GM21515 (cell line): ENCODE measurements at regions not wholly inside any gene's neighbourhood (a gene's known extent, or its start where the extent isn't known, plus 50 kb on each side); places are given as distances from the start of the nearest gene placed in this dataset.

Experiments
- ATAC-seq: cut with Tn5 transposase; IDR thresholded peaks from one replicate; pipeline ENCODE4 v1.9.1; 2021; ENCODE audit not compliant: unreplicated experiment

- ATAC-seq: no peak
Observed at GRCh38 chr22:47280301-47280700, 517.9 kb downstream of the TBC1D22A start.

GRCh38 chr22:47279746-47280145 is 517.3 kb downstream of the TBC1D22A start:
- no peak for ATAC-seq

GRCh38 chr22:47279337-47279736 is 516.9 kb downstream of the TBC1D22A start:
- no peak for ATAC-seq

- ATAC-seq: no peak
Observed at GRCh38 chr22:47278655-47279054, 516.2 kb downstream of the TBC1D22A start.

- ATAC-seq: no peak
Observed at GRCh38 chr22:47277531-47277930, 515.1 kb downstream of the TBC1D22A start.

- ATAC-seq: no peak
Observed at GRCh38 chr22:47276991-47277390, 514.5 kb downstream of the TBC1D22A start.

GRCh38 chr22:47276450-47276820 is 514.0 kb downstream of the TBC1D22A start:
- ATAC-seq: no peak

- ATAC-seq: no peak
Observed at GRCh38 chr22:47275605-47276449, 513.4 kb downstream of the TBC1D22A start.

GRCh38 chr22:47274196-47274595 is 511.7 kb downstream of the TBC1D22A start:
- ATAC-seq: no peak

GRCh38 chr22:47270463-47271135 is 508.1 kb downstream of the TBC1D22A start:
- ATAC-seq: no peak

GRCh38 chr22:47269516-47270088 is 507.2 kb downstream of the TBC1D22A start:
- ATAC-seq: no peak

GRCh38 chr22:47267513-47268282 is 505.2 kb downstream of the TBC1D22A start:
- no peak for ATAC-seq

- ATAC-seq: no peak
Observed at GRCh38 chr22:47266329-47266728, 503.9 kb downstream of the TBC1D22A start.

- ATAC-seq: no peak
Observed at GRCh38 chr22:47260551-47260950, 498.1 kb downstream of the TBC1D22A start.

- no peak for ATAC-seq
Observed at GRCh38 chr22:47259990-47260389, 497.5 kb downstream of the TBC1D22A start.

- no peak for ATAC-seq
Observed at GRCh38 chr22:47259049-47259448, 496.6 kb downstream of the TBC1D22A start.

GRCh38 chr22:47257976-47258375 is 495.5 kb downstream of the TBC1D22A start:
- no peak for ATAC-seq

- ATAC-seq: no peak
Observed at GRCh38 chr22:47257566-47257965, 495.1 kb downstream of the TBC1D22A start.

- ATAC-seq: no peak
Observed at GRCh38 chr22:47251911-47252310, 489.5 kb downstream of the TBC1D22A start.

GRCh38 chr22:47250995-47251765 is 488.7 kb downstream of the TBC1D22A start:
- ATAC-seq: no peak
